GM21381 (cell line): ENCODE measurements at regions not wholly inside any gene's neighbourhood (a gene's known extent, or its start where the extent isn't known, plus 50 kb on each side); places are given as distances from the start of the nearest gene placed in this dataset.

ENCODE experiments used
- ATAC-seq: cut with Tn5 transposase; IDR thresholded peaks from one replicate; pipeline ENCODE4 v1.9.1; 2021; ENCODE audit warnings: mild to moderate bottlenecking, moderate library complexity; ENCODE audit not compliant: unreplicated experiment

DNA sequence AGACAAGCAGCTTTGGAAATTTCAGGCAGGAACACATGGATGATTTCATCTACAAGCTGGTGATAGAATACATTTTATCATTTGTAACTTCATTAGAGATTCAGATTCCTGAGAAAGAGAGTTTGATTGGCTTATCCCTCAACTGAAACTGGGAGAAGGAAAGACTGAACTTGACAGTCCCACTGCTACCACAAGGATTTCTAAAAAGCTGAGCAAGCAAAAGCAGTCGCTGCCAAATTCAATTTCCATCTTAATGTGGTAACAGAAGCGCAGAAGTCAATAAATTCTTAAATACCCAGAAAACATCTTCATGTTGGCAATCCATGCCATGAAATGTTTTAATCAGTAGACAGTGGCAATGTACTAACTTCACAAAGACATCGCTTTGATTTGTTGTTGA, 172.1 kb upstream of the DACH1 start:
- no peak for ATAC-seq

DNA sequence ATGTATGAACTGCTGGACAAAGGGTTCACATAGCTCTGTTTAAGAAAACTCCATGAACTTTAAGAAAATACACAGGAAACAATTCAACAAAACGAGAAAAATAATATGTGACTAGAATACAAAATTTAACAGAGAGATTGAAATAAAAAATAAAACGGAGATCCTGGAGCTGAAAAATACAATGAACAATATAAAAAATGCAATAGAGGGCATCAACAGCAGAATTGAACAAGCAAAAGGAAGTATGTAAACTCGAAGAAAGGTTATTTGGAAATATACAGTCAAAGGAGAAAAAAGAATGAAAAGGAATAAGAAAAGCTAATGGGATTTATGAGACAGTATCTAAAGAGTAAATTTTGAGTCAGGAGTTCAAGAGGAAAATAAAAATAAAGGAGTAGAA, 163.0 kb upstream of the DACH1 start:
- ATAC-seq = no peak

DNA sequence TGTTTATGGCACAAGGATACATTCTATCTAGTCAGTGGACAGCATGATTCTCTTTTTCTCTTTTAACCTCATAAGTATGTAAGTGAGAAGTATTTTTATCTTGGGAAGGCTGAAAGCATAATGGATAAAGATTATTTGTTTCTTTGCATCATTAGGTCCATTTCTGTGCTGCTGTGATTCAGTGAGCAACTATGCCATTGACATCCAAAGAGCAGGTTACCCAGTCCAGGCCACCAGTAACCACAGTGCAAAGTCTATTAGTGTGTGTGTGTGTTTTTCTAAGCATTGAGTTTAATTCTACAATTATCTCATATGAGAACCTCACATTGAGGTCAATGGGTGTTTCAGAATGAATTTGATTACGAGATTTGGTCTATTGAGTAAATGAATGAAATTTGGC, 158.8 kb upstream of the DACH1 start:
- no peak for ATAC-seq

DNA sequence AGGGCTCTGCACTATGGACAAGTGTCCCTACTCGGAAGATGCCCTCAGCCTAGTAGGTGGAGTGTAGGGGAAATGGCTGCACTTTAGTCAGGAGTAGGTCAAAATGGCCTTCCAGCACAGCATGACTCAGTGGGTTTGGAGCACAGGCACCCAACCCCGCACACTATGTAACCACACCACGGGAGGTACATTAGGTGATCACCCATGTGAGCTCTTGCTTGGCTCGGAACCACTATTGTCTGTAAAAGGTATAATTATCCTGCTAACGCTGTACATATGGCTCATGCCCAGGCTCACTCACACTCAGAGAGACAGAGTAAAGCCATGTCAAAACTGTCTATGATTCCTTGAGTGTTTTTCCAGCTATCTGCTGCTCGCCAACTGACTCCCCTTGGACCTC, 156.9 kb upstream of the DACH1 start:
- no peak for ATAC-seq

DNA sequence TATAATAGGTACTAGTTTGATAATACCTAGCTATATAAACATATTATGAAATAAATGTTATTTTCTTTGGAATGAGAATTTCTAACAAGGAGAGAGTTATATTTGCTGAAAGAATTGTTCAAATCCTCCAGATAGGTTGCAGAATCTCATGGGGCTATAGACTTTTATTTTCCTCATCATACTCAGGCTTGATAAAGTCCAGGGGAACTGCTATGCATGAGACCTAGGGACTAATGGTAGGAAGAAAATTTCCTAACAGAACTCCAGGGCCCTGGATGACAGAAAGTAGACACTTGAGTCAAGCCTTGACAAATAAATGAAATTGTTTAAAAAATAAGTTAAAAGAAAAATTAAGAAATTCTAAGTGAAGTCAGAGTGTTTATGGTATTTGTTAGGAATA, 138.5 kb upstream of the DACH1 start:
- ATAC-seq = no peak

DNA sequence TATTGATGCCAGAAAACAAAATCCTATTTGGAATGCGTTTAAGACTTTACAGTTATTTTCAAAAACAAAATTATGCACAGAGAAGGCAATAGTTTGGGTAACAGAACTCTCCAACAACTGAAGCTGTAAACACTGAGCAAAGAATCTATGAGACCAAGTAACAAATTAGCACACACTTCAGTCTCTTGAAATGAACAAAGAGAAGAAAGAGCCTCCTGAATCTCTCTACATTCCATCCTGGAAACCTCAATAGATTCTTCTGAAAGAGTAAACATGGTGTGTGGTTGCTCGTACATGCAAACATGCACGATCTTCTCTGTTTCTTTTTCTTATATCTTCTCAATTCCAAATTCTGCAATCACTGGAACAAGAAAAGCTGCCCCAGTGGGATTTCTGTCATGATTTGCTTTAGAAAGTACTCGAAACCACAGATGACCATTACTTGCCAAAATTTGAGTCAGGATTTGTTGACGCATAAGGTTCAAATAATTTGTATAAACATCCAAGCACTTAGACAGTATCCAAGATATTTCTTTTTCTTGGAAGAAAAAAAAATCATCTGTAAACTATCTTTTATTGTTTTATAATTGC, 137.9 kb upstream of the DACH1 start:
- no peak for ATAC-seq

DNA sequence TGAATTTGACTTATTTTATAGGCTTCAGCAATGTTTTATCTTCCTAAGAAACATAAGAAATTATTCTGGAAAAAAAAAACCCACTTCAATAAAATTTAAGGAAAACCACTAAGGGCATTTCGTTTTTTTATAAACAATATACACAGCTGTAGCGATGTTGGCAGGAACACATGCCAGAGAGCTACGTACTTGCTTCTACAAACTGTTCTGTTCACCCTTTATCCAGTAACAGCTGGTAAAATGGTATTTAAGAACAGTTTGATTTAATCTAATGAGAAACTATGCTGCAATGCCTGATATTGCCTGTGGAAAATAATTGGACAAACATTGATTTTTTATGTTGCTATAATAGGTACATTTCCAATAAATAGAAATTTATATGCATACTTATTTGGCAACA, 137.2 kb upstream of the DACH1 start:
- ATAC-seq = no peak

DNA sequence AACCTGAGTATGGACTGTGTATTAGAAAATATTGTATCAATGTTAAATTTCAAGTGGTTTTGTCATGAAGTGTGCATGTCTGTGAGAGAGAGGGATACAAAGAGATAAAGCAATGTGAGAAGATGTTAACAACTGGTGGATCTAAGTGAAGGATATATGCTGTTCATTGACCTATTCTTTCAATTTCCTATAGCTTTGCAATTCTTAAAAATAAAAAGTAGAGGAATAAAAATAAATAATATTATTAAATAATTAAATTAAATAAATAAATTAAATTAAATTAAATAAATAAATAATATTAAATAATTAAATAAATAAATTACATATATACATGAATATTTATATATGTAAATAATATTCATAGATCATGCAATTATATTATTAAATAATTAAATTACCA, 131.2 kb upstream of the DACH1 start:
- no peak for ATAC-seq

DNA sequence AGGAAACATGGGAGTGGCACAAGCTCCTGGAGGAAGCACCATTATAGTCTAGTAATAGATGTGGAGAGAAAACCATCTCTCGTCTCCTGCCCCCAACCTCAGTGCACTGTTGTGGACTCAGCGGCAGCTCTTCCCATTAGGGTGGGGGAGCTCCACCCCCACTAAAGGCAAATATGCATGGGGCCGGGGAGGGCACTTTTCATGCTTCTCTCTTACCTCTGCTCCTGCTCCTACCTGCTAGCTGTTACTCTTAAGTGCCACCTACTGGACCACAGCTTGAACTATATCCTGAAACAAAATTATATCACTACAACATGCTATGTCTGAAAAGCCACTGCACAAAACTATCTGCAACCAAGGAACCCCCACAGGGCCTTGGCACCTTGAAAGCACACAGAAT, 112.6 kb upstream of the DACH1 start:
- no peak for ATAC-seq

DNA sequence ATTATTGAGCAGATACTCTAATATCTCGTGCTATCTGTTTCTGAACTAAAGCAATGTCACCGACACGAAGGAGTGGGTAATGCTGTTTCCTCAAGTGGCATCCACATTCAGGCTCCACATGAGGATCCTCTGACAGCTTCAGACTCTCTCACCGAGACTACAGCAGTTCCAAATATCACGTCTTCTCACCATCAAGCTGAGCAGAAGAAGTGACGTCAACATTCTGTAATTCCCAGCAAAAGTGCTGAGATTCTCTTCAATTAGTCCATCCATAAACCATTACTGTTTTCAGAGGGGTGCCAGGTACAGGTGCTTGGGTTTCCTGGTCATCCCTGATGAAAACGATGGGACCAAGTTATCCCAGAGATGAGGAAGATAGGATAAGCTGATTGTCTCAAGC, 110.0 kb upstream of the DACH1 start:
- no peak for ATAC-seq

DNA sequence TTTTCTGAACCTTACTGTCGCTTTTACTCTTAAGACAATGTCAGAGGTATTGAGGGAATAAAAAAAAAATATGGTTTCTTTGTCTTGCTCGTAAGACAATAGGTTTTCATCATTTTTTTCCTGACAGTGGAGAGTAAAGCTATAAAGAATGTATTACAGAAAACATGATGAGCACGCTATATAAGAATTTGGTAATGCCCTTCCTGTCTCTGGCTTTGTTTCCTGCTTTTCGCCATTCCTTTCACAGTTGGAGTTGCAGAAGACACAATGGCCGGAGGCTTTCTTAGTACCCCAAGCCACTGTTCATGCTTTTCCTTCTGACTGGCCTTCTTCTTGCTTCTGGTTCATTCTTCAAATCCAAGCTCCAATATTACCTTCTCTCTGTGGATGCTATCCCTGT, 101.0 kb upstream of the DACH1 start:
- ATAC-seq = no peak

DNA sequence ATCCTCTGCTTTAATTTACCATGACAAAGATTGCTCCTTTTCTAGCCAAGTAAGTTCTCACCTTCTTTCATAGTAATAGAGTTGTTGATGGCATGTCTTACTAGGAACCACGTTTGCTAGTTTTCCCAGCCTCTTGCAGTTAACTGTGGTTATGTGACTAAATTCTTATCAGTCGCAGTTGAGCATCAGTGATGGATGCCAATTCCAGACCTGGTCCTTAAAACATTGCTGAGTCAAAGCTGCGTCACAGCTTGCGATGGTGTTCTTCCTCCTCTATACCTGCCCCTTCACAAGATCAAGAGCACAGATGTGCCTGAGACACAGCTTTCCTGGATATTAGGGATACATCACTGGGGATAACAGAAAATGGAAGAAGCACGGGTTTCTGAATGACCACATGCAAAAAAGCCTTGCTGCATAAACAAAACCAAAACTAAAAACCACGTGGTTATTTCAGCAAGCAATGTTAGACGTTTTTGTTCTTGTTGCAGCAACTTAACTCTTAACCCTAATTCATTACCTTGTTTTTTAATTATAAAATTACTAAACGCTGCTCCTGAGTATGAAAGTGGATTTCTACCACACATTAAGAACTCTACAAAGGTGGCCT, 97.6 kb upstream of the DACH1 start:
- no peak for ATAC-seq

DNA sequence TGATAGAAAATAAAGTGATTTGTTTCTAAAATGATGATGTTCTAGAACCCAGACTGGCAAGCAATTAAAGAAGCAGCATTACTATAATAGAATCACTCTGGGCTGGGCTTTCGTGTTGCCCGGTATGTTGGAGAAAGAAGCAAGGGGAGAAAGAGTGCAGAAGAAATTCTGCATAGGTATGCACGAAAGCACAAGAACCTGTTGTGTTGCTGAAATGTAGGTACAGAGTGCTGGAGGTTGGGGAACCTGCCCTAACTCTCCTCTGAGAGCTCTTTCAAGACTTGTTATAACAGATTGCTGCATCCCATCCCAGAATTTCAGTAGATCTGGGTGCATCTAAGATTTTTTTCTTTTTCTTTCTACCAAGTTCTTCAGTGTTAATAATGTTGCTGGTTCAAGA, 95.7 kb upstream of the DACH1 start:
- ATAC-seq = no peak

DNA sequence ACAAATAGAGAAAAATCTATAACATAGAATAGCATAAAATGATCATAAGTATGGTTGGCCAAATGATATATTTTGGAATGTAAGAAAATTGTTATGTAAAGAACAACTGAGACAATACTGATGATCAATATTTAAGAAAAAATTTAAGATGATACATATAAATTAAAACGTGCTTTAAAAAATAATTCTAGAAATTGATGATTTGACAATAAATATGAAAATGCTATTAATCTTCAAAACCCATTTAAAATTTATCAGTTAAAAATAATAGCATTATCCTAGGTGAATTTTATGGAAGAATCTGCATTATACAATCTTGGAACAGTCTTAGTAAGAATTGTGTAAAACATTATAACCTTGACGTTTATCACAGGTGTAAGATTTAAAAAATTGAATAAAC, 95.1 kb upstream of the DACH1 start:
- ATAC-seq = no peak

DNA sequence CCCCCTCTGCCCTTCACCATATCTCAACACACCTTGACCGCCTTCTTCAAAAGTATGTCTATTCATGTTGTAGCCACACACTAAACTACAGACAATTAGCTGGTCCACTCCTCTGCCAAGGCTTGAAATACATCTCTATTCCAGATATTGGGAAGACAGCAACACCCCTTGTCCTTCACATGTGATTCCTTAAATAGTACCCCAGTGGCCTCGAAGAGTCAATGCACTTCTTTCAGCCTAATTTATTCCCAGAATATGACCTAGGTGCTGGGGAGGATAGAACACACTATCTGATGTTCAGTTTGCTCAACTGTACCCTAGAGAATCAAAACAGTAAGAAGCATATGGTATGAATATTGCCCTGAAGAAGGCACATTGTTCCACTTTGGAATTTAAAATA, 82.4 kb upstream of the DACH1 start:
- no peak for ATAC-seq

DNA sequence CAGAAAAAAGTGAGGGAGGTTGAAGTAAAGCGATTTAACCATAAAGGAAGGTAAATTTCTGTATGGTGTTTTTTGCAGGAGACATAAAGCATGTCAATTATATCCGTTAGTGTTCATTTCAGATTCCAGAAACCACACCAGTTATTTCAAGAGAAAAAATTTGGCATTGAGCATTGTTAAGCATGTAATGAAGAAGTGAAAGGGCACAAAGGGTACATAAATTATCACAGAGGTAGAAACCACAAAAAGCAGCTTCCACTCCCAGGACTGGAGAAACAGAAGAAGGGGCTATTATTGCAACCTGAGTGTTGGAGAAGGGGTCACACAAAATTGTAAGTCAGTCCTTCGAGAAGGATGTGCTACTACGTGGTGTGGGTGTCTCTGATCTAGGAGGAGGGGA, 72.2 kb upstream of the DACH1 start:
- no peak for ATAC-seq

DNA sequence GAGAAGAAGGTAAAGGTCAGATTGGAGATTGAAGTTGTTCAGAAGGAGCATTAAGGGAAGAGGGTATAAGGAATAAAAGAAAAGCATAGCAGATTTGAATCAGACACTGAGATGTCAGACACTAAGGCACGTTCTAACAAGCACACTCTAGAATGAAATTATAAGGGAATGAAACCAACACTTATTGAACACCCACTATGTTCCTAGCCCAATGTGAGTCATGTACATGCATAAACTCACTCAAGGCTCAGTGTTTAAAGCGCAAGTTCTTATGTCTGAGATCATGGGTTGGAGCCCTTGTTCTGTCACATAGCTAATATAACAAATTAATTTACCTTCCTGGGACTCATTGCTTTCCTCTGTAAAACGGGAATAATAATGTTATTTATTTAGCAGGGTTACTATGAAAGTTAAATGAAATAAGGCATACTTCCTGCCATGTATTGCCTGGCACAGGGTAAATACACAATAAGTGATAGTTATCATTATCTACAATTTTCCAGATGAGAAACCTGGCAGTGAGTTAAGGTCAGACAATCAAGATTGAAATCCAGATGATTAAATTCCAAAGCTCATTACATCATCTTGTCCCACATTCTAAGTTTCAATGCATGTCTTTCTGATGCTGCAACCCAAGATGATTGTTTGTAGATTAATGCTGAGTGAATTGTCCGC, 68.3 kb upstream of the DACH1 start:
- no peak for ATAC-seq

DNA sequence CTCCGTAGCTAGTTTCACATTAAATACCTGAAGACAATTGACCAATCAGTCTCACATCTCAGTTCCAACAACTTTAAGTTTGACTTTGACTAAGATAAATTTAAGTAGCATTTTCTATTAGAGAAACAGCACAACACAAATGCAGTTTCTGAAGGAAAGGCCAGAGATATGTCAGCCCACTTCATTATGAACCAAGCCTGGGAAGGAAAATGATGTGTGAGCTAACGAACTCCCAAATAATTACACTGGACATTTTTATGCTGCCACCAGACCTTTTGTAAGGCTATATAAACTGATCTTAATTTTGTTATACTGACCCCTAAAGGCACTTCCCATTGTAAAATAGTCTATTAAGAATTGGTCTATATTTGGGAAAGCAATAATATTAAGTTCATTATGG, 57.9 kb upstream of the DACH1 start:
- no peak for ATAC-seq

DNA sequence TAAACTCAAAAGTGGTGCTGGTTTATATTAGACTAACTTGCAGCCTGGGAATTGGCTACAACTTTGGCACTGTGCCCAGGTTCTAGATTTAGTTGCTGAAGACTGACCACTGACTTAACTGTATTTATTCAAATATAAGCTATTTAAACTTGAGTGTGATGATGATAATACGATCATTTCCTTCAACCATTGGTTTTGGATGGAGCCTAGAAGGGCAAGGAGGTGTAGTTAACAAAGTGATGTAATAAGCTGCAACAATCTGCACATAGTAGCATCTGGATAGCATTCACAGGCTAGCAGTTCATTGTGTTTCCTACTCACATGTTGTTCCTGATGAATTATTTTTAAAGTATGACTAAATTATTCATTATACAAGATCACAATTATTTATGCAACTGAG, 55.2 kb upstream of the DACH1 start:
- ATAC-seq = no peak
